ENCODE measurements at regions not wholly inside any gene's neighbourhood (a gene's known extent, or its start where the extent isn't known, plus 50 kb on each side); places are given as distances from the start of the nearest gene placed in this dataset.

DNA sequence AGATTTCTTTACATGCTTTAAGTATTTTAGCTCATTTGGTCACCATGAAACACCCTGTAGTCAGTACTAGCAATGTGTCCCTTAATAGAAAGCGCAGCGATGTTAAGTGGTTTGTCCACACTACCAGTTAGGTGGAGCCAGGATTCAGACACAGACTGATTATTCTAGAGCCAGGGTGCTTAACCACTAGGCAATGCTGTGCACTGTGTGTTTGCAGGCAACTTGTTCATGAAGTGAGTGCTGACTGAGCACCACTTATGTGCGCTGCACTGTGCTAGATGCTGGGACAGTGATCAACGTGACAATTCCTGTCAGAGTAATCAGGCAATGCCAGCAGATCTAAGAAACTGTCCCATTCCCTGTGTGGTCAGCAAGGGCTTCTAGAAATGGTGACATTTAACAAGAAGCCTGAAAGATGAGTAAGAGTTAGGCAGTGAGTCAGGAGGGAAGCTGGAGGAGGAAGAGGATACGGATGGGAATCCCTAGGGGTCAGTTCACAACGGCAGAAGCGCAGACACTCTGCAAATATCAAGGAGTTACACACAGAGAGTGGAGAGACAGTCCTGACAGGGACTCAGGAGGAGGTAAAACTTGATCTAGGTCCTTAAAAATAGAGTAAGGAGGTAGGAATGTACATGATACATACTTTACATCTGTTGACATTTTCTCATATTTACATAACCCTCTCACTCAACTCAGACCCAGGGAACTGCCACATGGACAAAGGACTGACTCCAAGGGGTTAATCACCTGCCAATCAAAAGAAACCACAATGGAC lies 69.7 kb upstream of the EGR2 start:
- no peak for DNase-seq (ENCODE audit: low spot score)

DNA sequence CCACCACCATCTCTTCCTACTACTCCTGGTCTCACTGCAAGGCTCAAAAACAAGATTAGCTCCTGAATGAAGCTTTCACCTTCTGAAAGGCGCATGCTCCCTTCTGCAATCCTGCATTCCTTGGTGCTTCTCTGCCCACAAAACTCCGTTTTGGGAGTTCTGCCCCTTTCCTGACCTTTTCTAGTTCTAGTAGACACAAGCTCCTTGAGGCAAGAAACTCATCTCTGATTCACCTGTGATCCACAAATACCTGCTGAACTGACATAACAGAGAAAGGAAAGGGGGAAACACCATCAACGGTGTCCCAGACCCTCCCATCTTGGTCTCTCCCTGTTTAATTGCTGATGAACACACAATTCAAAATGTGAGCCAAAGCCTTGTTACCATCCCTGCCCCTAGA lies 64.0 kb upstream of the EGR2 start:
- DNase-seq (ENCODE audit: low spot score) = no peak

DNA sequence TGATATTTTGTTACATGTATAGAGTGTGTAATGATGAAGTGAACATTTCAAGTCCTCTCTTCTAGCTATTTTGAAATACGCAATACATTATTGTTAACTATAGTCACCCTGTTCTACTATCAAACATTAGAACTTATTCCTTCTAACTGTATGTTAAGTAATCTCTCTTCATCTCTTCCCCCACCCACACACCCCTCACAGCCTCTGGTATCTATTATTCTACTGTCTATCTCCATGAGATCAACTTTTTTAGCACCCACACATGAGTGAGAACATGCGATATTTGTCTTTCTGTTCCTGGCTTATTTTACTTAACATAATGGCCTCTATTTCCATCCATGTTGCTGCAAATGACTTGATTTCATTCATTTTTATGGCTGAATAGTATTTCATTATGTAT lies 57.7 kb upstream of the EGR2 start:
- no peak for DNase-seq (ENCODE audit: low spot score)

DNA sequence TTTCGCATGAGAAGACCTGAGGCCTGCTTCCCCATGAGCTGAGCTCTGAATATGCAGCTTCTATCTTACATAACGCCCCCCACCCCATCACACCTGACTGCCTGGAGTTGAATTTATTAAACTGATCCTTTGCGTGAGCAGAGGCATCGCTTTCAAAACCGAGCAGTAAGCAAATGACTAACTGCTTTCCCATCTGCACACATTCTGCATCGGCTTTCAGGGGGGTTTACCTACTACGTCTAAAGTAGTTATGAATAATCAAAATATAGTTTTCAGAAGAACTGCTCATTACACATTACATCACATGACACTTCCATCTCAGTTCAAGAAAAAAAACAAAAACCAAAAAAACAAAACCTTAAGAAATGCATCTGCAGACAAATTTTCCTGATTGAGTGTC lies 54.7 kb upstream of the EGR2 start:
- DNase-seq (ENCODE audit: low spot score) = no peak

DNA sequence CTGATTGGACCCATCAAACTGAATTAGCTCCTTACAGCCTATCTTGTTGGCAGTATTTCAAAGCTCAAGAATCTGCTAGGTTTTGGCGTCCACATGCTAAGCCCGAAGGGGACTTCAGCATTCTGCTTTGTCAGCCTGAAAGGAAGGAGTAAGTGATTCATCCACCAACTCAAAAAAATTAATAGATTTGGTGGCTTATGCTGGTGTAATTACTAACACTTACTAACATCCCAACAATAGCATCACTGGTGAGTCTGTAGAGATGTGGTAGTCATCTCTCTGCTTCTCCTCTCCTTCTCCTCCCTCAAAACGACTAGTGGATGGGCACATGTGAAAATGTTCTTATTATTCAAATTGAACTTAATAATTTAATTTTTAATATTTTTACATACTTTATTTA lies 53.8 kb upstream of the EGR2 start:
- no peak for DNase-seq (ENCODE audit: low spot score)

DNA sequence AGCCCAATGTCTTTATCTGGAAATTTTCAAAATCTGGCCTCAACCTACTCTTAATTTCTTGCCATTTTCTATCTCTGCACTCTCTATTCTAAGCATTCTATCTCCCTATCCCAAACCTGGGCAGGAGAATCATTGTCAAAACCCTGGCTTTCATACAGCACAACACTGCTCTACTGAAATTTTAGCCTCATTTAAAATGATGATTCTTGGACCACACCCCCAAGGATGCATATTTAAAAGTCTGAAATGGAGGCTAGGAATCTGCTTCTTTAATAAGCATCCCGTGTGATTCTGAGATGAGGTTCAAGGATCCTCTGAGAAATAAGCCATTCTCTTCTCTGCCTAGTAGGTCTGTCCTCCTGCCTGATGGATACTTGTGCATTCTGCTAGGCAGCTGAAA lies 50.8 kb upstream of the EGR2 start:
- no peak for DNase-seq (ENCODE audit: low spot score)

DNA sequence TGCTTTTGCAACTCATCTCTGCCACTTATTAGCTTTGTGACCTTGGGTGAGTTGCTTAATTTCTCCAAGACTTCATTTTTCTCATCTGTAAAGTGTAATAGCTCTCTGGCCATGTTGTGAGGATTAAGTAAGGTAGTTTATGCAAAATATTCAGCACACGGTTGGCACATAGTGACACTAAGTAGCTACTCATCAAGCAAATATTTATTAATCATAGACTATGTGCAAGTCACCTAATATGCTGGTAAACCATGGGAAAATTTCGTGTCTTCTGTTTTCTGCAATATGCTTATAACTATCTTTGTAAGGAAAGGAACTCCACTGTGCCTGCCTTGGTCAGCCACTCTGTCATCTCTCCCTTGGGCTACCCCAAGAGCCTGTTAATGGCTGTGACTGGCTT lies 50.3 kb upstream of the EGR2 start:
- no peak for DNase-seq (ENCODE audit: low spot score)

Measured in SK-N-DZ (cell line).